ENCODE measurements at regions not wholly inside any gene's neighbourhood (a gene's known extent, or its start where the extent isn't known, plus 50 kb on each side); places are given as distances from the start of the nearest gene placed in this dataset.

- TF ChIP-seq CTCF (IDR thresholded peaks at IDR 0.05; ENCODE audit: low read depth, low read length): no peak
- TF ChIP-seq POLR2A (IDR thresholded peaks at IDR 0.05; ENCODE audit: extremely low read depth, insufficient read length): no peak
Measured at GRCh38 chr2:217289907-217290280, 430.0 kb upstream of the TNP1 start.

All from NB4 (cell line).